Bronchial epithelial cell (primary cell): ENCODE measurements at regions not wholly inside any gene's neighbourhood (a gene's known extent, or its start where the extent isn't known, plus 50 kb on each side); places are given as distances from the start of the nearest gene placed in this dataset.
A peak's percentile ranks its signal among the peaks of the same experiment; 100 is the strongest.

Experiments
- DNase-seq: peaks from one replicate; pipeline ENCODE4 v3.0.0-alpha.2; 2010; ENCODE audit warnings: low read depth
- FAIRE-seq: peaks from 2 replicates; lab custom pipeline; 2011; peaks lifted over from hg19 to GRCh38; lab: Jason Lieb, UNC
- H3K27me3 ChIP-seq: 2 replicates; pipeline ENCODE4 v1.5.1; 2011; ENCODE audit warnings: low read length; ENCODE audit not compliant: control insufficient read depth, insufficient read depth
- H3K36me3 ChIP-seq: 2 replicates; pipeline ENCODE4 v1.5.1; 2011; ENCODE audit warnings: low read length; ENCODE audit not compliant: control insufficient read depth, insufficient read depth
- H3K4me3 ChIP-seq: 2 replicates; pipeline ENCODE4 v1.5.1; 2011; ENCODE audit warnings: mild to moderate bottlenecking, low read depth, low read length, control low read depth
- TF ChIP-seq, protein P1 (sequence below): IDR thresholded peaks from 2 replicates; pipeline ENCODE4 v1.5.1; 2011; ENCODE audit warnings: mild to moderate bottlenecking, moderate library complexity, low read length, control low read depth, inconsistent platforms; ENCODE audit not compliant: insufficient read depth, severe bottlenecking

DNA sequence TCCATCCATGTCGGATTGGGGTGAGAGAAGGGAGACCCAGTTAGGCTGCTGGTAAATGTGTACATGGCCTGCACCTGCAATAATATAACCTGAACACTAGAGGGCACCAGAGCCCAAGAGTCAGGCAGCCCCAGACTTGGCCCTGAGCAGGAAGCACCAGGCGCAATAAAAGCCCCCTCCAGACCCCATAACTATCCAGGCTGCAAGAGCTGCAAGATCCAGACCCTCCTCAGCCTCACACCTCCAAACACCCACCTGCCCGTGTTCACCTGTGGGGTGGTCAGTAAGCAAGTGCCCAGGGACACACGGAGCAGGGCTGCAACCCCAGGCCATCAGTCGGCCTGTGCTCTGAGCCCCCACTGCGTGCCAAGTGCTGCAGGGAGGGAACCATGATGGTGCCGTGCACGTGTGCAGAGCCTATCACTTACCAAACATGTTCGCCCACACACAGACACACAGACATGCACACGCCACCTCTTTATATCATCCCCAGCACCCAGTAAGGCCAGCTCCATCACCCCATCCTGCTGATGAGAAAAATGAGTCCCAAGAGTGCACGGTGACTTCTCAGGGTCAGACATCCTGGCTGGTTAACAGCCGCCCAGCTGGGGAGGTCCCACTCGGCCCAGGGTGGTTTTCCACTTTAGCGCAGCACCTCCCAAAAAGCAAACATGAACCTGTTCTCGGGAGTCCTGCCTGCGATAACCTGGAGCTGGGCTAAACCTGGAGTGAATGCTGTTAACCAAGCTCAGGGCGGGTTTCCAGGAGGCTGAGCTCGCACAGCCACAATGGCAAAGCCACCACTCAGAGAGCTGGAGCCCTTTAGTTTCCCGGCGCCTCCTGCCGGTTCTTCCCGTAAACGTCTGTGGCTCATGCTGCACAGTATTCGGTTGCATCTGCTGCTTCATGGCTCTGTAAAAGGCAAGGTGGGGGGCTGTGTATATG is 439.8 kb downstream of the SOX9 start:
- Histone ChIP-seq H3K36me3 (peaks cover 2% of the 10 kb centered on the region), H3K27me3 (no peaks in the 10 kb centered on the region), H3K4me3 (no peak overlapping the region)
- DNase-seq (peak; percentile 53), FAIRE-seq (no peak)
- TF ChIP-seq, protein P1, sequence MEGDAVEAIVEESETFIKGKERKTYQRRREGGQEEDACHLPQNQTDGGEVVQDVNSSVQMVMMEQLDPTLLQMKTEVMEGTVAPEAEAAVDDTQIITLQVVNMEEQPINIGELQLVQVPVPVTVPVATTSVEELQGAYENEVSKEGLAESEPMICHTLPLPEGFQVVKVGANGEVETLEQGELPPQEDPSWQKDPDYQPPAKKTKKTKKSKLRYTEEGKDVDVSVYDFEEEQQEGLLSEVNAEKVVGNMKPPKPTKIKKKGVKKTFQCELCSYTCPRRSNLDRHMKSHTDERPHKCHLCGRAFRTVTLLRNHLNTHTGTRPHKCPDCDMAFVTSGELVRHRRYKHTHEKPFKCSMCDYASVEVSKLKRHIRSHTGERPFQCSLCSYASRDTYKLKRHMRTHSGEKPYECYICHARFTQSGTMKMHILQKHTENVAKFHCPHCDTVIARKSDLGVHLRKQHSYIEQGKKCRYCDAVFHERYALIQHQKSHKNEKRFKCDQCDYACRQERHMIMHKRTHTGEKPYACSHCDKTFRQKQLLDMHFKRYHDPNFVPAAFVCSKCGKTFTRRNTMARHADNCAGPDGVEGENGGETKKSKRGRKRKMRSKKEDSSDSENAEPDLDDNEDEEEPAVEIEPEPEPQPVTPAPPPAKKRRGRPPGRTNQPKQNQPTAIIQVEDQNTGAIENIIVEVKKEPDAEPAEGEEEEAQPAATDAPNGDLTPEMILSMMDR = peak; percentile 77

DNA sequence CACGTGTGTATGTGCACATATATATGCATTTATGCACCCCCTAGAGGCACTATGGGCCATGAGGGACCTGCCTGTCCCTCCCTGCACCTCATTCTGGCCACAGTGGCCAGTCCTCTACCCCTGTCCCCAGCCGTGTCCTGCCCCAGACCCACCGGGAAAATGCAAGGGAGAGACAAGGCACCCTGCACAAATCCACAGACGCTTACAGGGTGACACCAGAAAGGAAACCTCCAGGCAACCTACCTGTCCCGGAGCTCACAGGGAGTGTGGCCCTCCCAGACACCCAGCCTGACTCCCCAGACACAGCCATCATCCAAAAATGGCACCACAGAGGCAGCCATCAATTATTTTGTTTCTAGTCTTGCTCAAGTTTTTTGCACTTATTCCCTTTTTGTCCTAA is 440.4 kb downstream of the SOX9 start:
- Histone ChIP-seq H3K27me3 (no peaks in the 10 kb centered on the region), H3K36me3 (peaks cover 2% of the 10 kb centered on the region), H3K4me3 (no peak overlapping the region)
- FAIRE-seq (no peak), DNase-seq (no peak)
- TF ChIP-seq, protein P1 = no peak

DNA sequence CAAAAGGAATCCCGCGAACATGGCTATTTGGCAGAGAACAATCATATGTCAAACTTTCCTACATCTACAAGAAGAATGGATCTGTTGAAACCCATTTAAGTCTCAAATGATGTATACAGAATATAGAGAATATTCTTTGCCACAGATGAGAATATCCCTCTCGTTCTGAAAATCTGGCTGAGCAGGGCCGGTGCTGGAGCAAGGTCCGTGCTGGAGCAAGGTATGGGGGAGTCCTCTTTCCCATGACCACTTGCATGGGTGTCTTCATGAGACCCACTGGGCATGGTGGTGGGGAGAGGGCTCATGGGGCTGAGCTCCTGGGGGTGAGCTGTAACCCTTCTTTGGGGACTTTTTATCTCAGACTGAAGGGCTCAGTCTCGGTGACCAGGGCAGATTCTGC is 440.9 kb downstream of the SOX9 start:
- H3K27me3 ChIP-seq = no peaks in the 10 kb centered on the region
- DNase-seq (no peak), FAIRE-seq (no peak)
- H3K36me3 ChIP-seq = peaks cover under 1% of the 10 kb centered on the region
- TF ChIP-seq, protein P1 = no peak
- H3K4me3 ChIP-seq = no peak overlapping the region

DNA sequence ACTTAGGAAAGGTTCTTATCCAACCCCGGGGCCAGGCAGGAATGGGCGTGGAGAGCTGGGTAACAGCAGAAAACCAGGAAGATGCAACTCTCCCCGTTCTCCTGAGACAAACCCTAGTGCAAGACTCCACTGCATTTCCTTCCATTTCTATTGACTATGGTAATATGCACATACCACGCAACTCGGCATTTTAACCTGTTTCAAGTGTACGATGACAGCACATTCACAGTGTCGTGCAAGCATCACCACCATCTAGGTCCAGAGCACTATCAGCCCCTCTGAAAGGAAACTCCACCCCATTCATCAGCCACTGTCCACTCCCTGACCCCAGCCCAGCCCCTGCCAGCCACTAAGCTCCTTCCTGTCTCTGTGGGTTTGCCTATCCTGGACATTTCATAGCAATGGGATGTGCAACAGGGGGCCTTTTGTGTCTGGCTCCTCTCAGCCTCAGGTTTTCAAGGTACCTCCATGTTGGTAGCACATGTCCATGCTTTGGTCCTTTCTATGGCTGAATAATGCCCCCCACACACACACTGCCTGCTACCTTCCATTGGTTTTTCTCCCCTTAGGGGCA is 441.9 kb downstream of the SOX9 start:
- TF ChIP-seq, protein P1 = no peak
- FAIRE-seq = no peak
- no peak for DNase-seq
- Histone ChIP-seq H3K27me3 (no peaks in the 10 kb centered on the region), H3K36me3 (no peaks in the 10 kb centered on the region), H3K4me3 (no peak overlapping the region)

DNA sequence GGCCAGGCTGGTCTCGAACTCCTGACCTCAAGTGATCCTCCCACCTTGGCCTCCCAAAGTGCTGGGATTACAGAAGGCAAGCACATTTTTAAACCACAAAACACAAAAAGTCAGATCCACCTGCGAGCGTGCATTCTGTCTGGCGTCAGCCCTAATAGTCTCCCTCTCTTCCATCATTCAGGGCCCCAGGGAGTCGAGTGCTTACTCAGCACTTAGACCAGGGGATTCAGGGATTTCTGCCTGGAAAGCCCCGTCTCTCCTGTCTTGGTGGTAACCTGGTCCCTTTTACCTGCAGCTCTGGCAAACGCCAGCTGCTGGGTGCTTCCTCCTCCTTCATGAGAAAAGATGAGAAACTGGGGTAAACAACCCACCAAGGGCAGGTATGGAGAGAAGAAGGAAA is 443.1 kb downstream of the SOX9 start:
- H3K27me3 ChIP-seq = no peaks in the 10 kb centered on the region
- no peaks in the 10 kb centered on the region for H3K36me3 ChIP-seq
- DNase-seq (no peak), FAIRE-seq (no peak)
- no peak overlapping the region for H3K4me3 ChIP-seq
- TF ChIP-seq, protein P1 = no peak
